Neural progenitor cell (in vitro differentiated cells): ENCODE measurements at regions not wholly inside any gene's neighbourhood (a gene's known extent, or its start where the extent isn't known, plus 50 kb on each side); places are given as distances from the start of the nearest gene placed in this dataset.

Source experiments
- CTCF ChIP-seq: fragments of 200-600 bp; sonication (generic); IDR thresholded peaks from 2 replicates; pipeline ENCODE4 v1.5.1; 2017; ENCODE audit warnings: antibody characterized with exemption, mild to moderate bottlenecking
- EZH2 ChIP-seq: fragments of 200-600 bp; sonication (generic); IDR thresholded peaks from 2 replicates; pipeline ENCODE4 v1.6.1; 2017; ENCODE audit warnings: antibody characterized with exemption, mild to moderate bottlenecking, moderate library complexity

- TF ChIP-seq CTCF (no peak), EZH2 (no peak)
Measured at GRCh38 chr3:82807781-82808180, 1046.3 kb upstream of the GBE1 start.
